HG02840 (cell line): ENCODE measurements at regions not wholly inside any gene's neighbourhood (a gene's known extent, or its start where the extent isn't known, plus 50 kb on each side); places are given as distances from the start of the nearest gene placed in this dataset.
"Not testable (repeated sequence)": the region's sequence is repeated elsewhere in the genome, so short reads cannot be mapped to it uniquely, and the experiment has no call there.

Experiments used
- ATAC-seq: cut with Tn5 transposase; IDR thresholded peaks from one replicate; pipeline ENCODE4 v1.9.1; 2021; ENCODE audit warnings: mild to moderate bottlenecking, moderate library complexity, moderate number of reproducible peaks; ENCODE audit not compliant: unreplicated experiment, low FRiP score

- ATAC-seq, result not testable (repeated sequence)
These were observed 422.3 kb downstream of the CCDC85A start for GRCh38 chr2:56606086-56606485.

- no peak for ATAC-seq
These were observed 429.5 kb downstream of the CCDC85A start for GRCh38 chr2:56613254-56613653.

- no peak for ATAC-seq
These were observed 430.1 kb downstream of the CCDC85A start for GRCh38 chr2:56613920-56614319.

GRCh38 chr2:56615760-56616159 lies 432.0 kb downstream of the CCDC85A start:
- ATAC-seq, result no peak

DNA sequence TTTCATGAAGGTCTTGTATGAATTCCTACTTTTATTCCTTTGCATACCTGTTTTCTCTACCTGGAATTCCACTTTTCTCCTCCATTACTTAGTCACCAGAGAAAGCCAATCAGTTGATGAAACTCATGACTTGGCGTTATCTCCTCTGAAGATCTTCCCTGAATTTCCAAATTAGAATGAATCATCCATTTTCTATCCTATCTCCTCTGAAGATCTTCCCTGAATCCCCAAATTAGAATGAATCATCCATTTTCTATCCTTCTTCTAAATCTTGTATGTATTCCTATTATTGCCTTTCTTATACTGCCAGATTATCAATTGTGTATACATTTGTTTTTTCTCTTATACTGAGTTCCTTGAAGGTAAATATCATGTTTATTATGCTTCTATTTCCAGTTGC lies 440.4 kb downstream of the CCDC85A start:
- ATAC-seq, result no peak

DNA sequence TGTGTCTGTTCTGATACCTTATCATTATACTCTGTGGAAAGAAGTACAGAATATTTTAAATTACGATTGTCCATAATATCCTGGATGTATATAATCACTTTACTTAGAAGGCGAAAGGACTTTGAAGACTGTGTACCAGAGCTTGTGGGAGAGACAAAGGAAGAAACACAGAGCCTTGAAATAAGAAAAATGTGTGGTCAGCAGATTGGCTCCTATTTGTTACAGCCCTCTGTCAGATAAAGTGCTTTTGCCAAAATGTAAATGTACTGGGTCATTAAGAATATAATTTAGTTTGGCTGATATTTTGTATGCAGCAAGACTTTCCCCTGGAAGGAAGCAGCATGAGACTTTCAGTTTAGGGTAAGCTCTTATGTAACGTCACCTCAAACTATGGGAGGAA lies 443.1 kb downstream of the CCDC85A start:
- ATAC-seq, result no peak

DNA sequence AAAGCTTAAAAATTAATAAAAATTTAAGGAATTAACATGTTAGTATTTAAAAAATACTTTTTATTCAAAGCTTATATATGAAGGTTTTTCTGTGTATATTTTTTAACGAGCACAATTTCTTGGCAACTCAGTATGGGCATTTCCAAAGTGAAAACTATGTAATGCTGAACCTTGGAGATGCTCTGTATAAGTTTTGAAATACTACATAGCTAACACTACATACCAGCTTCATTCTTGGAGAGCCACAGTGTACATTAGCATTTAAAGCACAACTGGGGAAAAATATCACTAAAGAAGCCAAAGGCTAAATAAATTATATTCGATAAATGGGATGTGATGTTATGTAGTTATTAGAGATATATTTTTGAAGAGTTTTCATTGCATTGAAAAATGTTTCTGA lies 446.5 kb downstream of the CCDC85A start:
- ATAC-seq, result no peak

DNA sequence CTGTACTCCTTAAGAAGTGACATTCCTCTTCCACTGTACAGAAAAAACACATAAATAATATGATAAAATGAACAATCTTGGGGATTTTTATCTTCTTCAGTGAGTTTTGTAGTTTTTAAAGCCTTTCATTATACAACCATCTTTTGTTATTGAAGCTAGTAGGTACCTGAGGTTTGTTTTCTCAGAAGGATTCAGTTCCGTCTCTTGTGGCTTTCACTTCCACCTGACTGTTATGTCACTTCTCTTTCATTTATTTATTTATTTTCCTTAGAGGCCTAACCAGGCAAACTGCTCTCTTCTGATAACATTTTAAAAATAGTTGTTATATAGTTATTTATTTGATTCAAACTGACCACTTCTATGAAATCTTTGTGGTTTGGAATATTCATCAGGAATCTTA lies 464.2 kb downstream of the CCDC85A start:
- no peak for ATAC-seq

DNA sequence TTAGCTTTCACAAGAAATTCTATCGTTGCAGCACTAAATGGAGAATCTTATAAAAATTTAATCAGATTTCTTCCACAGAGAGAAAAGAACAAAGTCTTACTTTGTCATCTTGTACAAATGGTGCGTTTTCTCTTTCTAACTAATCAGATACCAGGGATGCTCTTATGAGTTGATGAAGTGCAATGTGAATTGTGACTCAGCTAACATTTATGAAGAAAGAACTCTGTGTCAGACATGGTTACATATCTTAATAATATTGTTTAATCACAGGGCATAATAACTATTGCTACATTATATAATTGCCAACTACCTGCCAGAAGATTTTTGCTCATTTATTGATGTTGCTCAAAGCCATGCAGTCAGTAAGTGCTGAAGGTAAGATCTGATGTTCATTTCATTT lies 465.0 kb downstream of the CCDC85A start:
- ATAC-seq, result no peak

DNA sequence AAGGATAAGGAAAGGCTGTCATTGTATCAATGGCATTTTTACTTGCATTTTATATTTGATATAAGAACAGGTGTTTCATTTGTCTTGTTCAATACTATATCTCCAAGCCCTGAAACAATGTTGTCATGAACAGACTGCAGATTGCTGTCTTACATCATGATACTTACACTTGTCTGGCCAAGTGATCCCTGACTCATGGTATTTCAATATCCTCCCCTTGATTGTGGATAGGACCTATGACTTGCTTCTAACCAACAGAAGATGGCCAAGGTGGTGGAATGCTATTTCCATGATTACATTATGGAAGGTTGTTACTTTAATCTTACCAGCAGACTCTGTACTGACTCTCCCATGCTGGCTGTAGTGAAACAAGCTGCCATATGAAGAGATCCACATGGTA lies 471.1 kb downstream of the CCDC85A start:
- ATAC-seq, result no peak

DNA sequence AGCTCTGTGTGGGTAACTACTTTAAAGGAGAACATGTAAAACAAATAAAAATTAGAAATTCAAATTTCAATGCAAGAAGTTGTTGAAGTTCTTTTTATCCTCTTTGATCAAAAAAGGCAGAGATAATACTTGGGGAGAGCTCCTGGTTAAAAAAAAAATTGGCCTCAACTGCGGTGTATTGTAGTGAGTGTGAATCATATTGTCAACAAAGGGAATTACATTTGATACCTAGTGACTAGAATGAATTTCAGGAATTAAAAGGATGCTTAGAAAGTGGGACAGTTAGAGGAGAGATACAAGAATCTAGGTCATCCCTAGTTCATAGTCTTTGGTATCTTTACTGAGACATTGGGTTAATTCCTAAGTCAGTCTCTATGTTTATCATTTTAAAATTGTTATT lies 473.0 kb downstream of the CCDC85A start:
- no peak for ATAC-seq

DNA sequence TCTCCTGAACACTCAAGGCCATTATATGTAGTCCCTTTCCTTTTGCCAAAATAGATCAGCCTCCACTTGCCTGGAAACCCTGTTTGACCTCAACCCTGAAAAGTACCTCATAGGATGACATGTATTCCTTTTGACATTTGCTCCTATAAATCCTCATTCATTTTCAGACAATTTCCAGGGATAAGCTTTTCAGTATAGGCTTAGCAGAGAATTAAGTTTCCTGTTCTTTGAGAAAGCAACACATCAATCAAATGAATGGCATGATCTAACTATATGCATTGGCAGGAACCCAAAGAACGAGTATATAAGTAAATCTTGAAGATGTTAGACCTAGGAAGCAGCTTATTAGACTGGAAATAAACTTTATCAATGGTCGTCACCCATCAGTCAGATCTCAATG lies 483.0 kb downstream of the CCDC85A start:
- ATAC-seq, result no peak

GRCh38 chr2:56671973-56672569 lies 488.3 kb downstream of the CCDC85A start:
- no peak for ATAC-seq

DNA sequence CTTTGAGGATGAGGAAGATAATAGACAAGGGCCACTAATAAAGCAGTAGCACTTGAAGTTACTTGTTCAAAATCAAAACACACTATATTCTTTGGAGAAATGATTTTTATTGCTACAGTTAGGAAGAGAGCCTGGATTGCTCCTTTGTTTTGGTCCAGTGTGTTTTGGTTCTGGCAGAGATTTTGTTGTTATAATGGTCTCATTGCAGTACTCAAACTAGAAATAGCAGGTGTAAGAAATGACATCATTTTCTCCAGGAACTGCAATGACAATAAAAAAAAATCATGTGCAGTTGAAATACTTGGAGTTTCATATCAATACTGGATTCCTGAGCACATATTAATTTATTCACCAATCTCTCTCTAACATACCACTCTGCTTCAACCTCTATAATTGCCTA lies 490.3 kb downstream of the CCDC85A start:
- ATAC-seq, result no peak

- no peak for ATAC-seq
These were observed 493.2 kb downstream of the CCDC85A start for GRCh38 chr2:56676966-56677365.

DNA sequence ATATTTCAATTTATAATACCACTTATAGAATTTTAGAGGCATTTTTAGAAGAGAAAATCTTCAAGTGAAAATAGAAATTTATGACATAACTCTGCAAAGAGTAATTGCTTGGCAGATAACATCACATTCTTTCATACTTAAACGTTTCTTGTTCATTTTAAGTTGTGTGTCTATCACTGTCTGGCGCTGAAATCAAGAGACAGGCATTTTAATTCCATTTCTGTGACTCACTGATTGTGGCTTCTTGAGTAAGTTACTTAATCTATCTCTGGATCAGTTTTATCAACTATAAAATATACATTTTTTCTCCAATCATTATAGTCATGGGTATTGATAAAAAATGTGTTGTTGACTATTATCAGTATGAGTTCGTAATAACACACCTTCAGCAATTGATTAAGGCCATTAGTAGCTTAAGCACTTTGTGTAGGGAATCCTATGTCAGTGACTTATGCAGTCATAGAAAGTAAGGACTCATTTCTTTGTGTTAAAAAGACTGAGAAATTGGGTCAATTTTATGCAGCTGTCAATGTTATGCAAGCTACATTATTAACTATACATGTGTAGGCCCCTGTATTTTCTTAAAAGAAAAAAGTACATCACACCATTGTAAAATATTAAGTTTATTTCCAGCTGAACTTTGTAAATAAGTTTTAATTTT lies 497.3 kb downstream of the CCDC85A start:
- ATAC-seq, result no peak

DNA sequence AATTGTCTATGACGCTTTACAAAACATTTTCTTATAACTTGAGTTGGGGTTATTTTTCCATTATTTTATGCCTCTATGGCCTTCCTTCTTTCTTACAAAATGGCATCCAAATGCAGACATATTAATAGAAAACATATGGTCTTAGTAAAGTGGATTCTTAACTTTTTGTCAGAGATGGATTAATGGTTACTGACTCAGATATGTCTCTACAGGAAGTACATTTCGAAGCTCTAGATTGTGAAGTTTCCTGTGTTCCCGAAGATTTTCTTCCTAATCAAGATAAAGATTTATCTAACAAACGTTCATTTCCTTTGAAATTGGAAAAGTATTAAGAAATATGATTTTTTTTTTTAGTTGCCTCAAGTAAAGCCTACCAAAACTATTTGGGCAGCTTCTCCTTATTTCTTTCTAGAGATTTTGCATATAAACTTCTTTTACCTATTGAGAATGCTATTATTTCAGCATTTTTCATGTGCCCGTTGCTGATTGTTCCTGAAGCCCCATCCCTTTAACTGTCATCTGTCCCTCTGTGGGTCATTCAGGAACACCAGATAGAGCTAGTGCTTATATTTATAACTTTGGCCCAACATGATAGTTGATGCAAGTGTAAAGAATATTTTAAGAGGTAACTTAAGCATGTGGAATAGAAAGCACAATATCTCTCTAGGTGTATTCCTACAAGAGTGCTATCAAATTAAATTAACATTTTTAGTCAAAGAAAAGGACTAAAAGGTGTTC lies 498.0 kb downstream of the CCDC85A start:
- no peak for ATAC-seq

DNA sequence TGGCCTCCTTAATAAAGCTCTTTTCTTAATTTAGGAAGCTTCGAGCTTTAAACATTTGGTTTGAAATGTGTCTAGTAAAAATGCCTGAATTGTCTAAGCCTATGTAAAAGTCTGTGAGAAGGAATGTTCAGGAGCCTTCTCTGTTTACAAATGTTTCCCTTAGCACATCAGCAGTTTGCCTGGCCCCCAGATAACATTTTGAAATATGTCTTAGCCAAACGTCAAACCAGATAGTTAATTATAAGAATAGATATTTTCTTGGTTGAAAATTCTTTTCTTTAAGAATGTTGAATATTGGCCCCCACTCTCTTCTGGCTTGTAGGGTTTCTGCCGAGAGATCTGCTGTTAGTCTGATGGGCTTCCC lies 498.6 kb downstream of the CCDC85A start:
- no peak for ATAC-seq

DNA sequence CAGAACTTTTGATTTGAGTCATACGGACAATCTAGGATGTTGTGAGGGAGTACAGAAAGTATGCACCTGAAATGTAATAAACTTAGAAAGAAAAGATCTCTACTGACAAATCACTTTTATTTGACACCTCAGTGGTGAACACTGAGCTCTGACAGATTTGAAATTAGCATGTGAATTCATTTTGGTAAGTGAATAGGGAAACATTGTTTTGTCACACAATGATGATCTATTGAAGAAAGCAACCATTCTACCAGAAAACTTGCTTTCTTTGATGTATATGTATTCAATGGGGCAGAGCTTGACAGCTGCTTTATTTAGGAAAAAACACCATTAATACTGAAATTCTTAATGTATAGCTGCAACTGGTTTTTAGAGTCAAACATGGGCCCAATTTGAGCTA lies 500.5 kb downstream of the CCDC85A start:
- no peak for ATAC-seq

GRCh38 chr2:56685205-56685604 lies 501.4 kb downstream of the CCDC85A start:
- no peak for ATAC-seq

GRCh38 chr2:56687169-56687568 lies 503.4 kb downstream of the CCDC85A start:
- no peak for ATAC-seq

GRCh38 chr2:56688661-56689060 lies 504.9 kb downstream of the CCDC85A start:
- ATAC-seq, result no peak
